NAMALWA (cell line): ENCODE measurements at regions not wholly inside any gene's neighbourhood (a gene's known extent, or its start where the extent isn't known, plus 50 kb on each side); places are given as distances from the start of the nearest gene placed in this dataset.
A peak's percentile ranks its signal among the peaks of the same experiment; 100 is the strongest.
"Not testable (repeated sequence)": the region's sequence is repeated elsewhere in the genome, so short reads cannot be mapped to it uniquely, and the experiment has no call there.

Source experiments
- DNase-seq: peaks from one replicate; pipeline ENCODE4 v3.0.0-alpha.2; 2015; ENCODE audit warnings: low spot score

GRCh38 chr4:173761938-173762337 is 231.9 kb upstream of the HAND2 start:
- no peak for DNase-seq

GRCh38 chr4:173761236-173761635 is 231.2 kb upstream of the HAND2 start:
- no peak for DNase-seq

DNA sequence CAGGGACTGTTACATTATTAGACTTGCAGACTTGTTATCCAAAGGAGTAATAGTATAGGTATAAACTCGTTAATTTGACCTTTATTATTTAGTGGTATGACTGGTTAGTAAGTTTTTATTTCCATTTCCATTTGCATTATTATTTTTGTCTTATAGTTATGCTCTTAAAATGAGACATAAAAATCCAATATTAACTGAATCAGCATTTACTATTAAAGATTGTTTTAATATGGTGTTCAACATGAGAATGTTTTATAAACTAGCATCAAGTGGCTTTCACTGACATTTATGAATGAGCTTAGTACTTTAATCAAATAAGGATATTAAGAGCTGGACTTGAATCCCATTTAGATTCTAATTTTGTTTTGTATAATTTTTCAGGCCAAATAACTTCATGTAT is 228.1 kb upstream of the HAND2 start:
- no peak for DNase-seq

- no peak for DNase-seq
Measured at GRCh38 chr4:173753408-173753807, 223.4 kb upstream of the HAND2 start.

- DNase-seq, result peak; percentile 73
Measured at GRCh38 chr4:173752610-173753230, 222.7 kb upstream of the HAND2 start.

- DNase-seq, result no peak
Measured at GRCh38 chr4:173748353-173748752, 218.3 kb upstream of the HAND2 start.

- DNase-seq, result no peak
Measured at GRCh38 chr4:173747537-173748257, 217.7 kb upstream of the HAND2 start.

DNA sequence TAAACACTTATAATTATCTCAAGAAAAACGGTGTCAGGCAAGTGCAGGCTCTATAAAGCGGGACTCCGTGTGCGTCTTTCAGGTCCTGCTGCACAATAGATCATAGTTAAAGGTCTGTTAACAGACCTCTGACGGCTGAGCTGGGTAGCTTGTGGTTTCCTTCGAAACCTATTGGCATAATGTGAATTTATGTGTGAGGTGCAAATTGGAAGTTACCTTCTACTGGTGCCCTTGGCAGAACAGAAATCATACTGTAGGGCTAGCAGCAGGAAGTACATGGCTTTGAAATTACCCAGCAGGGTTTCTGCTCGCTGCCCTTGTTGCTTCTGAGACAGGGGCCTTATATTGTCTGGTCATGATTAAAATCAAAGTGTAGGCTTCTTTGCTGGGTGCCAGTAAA is 216.4 kb upstream of the HAND2 start:
- DNase-seq, result no peak

DNA sequence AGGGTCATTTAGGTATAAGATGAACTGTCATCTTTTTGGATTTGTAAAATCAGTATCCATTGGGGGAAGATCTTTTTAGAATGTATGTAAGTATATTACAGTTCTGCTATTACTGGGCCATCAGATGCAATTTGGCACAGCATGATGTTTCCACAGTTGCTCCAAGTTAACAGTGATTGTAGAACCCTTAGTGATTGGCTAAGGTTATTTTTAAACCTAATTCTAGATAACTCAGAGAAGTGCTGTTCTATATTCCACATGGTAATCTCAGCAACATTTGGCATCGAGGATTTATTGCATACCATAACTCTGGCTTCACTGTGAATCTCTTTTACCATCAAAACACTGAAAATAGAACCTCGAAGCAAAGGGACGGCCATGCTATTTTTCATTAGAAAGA is 215.7 kb upstream of the HAND2 start:
- no peak for DNase-seq

DNA sequence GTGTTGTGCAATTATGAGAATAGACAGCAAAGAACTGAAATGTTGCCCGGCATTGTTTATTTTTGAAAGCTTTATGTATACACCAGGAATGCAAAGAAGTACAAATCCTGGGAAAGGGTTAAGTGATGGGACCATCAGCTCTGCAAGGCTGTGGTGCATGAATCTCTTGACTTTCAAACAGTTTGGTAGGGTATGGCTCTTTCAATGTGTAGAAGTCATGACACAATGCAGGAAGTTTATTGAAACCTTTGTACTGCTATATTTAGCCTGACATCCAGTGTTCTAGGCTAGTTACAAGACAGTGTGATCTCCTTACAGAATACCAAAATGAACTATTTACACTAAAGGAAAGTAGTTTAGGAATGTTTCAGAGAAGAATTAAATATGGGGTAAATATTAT is 206.8 kb upstream of the HAND2 start:
- DNase-seq, result no peak

DNA sequence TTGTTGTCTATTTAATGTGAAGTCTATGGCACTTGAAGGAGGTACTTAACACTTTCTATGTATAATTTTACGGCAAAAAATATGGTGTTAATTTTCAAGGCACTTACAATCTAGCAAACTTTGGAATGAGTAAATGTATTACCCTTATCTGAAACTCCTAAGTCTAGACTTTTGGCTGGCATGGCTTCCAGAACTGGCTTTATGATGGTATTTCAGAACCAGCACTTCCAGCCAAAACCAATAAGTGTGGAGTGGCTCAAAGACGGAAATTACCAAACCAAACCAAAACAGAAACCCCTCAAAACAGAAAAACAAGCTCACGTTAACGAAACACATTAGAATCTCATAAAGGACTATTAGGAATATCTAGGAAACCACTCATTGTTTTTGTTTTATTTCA is 205.6 kb upstream of the HAND2 start:
- no peak for DNase-seq

DNA sequence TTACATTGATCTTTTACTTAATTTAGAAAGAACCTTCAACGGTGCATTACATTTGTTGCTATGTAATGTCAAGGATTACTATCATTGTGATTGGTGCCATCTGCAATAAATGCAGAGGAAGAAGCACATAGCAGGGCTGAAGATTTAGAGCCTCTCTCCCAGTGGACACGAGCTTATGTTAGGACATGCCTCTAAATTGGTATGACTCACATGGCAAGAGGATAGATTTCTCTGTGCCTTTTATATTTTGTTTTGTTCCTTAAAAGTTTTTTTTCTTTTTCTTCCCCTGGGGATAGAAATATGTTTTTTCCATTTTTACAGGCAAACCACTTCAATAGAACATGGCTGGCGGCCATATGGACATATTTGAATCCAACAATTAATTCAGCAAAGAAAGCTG is 205.0 kb upstream of the HAND2 start:
- no peak for DNase-seq

DNA sequence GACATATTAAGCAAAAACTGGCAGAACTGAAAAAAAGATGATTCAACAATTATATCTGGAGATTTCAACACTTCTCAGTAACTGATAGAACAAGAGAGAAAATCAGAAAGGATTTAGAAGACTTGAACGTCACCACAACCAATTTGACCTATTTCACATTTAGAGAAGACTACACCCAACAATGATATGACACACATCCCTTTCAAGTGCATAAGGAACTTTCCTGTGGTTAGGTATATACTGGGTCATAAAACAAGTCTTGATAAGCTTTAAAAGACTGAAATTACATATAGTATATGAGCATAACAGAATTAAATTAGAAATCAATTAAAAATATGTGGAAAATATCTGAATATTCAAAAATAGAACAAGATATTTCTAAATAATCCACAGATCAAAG is 201.2 kb upstream of the HAND2 start:
- DNase-seq, result no peak

DNA sequence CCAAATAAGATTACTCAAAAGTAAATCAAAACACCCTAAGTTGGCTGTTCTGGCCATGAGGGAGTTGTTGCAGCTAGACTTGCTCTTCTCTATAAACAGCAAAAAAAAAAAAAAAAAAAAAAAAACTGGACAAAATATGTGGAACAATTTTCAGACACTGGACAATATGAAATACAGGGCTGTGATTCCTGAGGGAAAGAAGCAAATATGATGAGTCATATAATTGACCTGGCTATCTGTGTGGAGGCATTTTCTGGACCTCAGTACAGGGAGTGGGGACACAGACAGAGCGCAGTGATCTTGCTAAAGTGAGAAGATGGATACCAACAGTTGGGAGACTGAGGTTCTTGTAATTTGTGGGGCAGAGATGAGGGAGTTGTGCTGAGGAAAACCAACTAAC is 192.0 kb upstream of the HAND2 start:
- no peak for DNase-seq

GRCh38 chr4:173718504-173718903 is 188.5 kb upstream of the HAND2 start:
- DNase-seq, result not testable (repeated sequence)

DNA sequence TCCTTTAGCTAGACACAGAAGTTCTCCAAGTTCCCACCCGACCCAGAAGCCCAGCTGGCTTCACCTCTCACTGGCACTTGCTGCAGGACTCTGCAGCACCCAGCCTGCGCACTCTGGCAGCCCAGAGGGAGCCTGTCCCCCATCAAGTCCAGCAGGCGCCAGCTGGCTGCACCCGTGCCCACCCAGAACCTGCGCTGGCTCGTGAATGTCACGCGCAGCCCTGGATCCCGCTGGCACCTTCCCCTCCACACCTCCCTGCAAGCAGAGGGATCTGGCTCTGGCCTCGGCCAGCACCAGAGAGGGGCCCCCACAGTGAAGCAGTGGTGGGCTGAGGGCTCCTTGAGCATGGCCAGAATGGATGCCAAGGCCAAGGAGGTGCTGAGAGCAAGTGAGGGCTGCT is 187.6 kb upstream of the HAND2 start:
- no peak for DNase-seq

DNA sequence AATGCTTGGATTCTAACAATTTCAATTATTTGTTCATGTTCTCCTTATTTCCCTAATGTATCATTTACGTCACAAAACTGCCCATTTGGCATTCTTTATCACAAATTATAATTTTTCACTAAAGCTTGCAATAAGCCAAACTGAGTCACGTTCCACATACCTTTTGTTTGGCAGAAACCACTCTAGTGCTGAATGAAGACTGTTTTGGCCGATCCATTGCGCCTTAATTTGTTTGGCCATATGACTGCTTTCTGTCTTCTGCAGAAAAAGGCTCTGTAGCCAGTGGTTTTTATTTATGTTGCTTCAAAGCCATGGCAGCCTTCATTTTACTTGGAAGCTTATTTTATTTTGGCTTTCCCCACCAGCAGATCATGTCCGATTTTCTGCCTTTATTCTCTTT is 184.4 kb upstream of the HAND2 start:
- no peak for DNase-seq

DNA sequence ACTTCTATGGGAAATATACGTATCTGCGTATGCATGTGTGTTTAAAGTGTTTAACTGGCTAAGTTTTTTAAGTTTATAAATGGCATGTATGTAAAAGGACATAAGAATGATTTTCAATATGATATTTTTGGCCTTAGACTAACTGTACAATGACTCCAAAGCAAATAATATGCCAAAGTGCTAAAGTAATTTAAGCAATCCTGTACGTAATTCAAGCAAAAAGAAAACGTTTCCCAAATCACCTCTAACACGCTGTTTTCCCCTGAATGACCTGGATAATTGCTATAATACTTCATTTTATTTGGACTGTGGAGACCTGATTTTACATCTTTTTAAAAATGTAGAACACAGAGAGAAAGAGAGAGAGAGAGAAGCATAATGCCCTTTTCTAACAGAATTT is 183.0 kb upstream of the HAND2 start:
- no peak for DNase-seq

- DNase-seq, result no peak
Measured at GRCh38 chr4:173707658-173708419, 177.8 kb upstream of the HAND2 start.

DNA sequence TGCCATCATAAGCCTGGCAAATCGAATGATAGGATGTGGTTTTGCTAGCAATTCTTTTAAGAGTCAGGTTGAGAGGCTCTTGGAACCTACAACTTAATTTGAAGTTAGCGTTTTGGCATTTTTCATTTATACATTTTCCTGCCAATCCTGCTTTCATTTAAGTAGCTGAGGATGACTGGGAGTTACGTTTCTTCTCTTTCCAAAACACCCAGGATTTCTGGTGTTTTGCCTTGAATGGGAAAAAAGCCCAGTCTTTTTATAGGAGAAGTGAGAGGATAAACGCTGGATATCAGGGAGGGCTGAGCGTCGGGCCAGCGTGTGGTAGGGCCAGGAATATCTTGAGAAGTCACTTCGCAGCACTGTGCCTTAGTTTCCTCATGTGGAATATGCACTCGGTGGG is 174.2 kb upstream of the HAND2 start:
- no peak for DNase-seq

DNA sequence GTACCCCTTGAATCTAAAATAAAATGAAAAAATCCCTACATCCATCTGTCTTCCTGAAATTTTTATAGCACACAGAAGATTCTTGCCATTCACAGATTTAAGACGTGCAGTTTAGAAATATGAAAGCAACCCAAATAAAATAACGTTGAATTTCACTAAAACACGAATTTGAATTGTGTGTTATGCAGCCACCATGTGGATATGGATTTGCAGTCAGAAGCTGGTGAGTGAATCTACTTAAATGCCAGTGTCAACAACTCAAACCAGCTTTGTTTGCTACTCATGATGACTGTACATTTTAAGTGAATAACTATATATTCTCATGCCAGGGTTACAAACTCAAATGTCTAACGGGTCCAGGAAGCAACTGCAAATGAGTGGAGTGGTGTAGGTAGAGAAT is 173.0 kb upstream of the HAND2 start:
- DNase-seq, result no peak

DNA sequence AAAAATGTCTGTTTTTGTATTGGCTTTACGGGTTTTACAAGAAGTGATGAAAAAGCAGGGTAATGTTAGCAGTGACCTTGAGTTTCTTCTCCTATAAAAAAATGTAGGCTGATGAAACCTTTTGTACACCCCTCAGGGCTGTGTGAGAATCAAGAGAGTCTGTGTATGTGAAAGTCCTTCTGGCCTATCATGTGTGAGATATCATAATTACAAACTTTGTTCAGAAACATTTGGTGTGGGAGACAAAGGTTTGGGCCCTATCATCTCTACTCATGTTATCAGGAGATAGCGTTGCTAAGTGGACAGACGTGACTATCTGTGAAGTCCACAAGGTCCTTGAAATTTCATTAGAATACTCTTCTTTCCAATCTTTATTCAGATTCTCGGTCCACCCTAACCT is 170.6 kb upstream of the HAND2 start:
- DNase-seq, result no peak

DNA sequence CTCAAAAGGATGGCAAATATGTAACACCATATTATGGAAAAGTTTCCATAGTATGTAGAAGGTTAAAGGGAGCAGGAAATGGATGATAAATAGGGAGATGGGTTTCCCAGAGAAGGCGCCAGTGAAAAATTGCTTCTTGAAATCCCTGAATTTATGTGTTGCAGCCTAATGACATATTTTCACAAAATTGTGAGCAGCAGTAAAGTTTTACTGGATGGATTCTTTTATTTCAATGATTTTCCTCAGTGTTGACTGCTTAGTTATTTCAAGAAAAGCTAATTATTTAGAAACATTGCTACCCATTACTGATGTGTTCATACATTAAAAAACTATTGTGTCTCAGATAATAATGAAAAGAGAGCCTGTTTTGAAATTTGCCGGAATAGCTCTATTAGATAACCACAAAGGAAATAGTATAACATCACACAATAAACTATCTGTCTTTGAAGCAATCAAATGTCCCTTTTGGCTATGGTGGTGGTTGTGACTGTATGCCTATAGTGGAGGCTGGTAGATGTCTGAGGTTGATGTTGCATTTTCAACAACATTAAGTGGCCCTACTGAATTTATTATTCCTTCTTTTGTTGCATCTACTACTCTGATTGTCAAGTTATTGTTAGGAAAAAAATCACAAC is 169.9 kb upstream of the HAND2 start:
- no peak for DNase-seq
